Fibroblast of lung (primary cell): ENCODE measurements at regions not wholly inside any gene's neighbourhood (a gene's known extent, or its start where the extent isn't known, plus 50 kb on each side); places are given as distances from the start of the nearest gene placed in this dataset.

ENCODE experiments used
- DNase-seq, 2 donors: peaks; one replicate each; pipeline versions ENCODE4 v3.0.0 to v3.0.0-alpha.2; 2010; ENCODE audit warnings: low read depth in 2 of 2
- H2AFZ ChIP-seq: 2 replicates; pipeline ENCODE4 v1.5.1; 2012; ENCODE audit warnings: low read length, control low read depth, inconsistent platforms
- H3K27ac ChIP-seq: 2 replicates; pipeline ENCODE4 v1.5.1; 2011; ENCODE audit warnings: low read length, control low read depth; ENCODE audit not compliant: insufficient read depth
- H3K27me3 ChIP-seq: 2 replicates; pipeline ENCODE4 v1.5.1; 2011; ENCODE audit warnings: mild to moderate bottlenecking, low read length; ENCODE audit not compliant: control insufficient read depth, insufficient read depth
- H3K36me3 ChIP-seq: 2 replicates; pipeline ENCODE4 v1.5.1; 2011; ENCODE audit warnings: low read length; ENCODE audit not compliant: control insufficient read depth, insufficient read depth
- H3K4me1 ChIP-seq: 2 replicates; pipeline ENCODE4 v1.5.1; 2011; ENCODE audit warnings: low read length; ENCODE audit not compliant: control insufficient read depth, insufficient read depth; ENCODE audit errors: extremely low read depth
- H3K4me2 ChIP-seq: 2 replicates; pipeline ENCODE4 v1.5.1; 2011; ENCODE audit warnings: low read length, control low read depth; ENCODE audit not compliant: insufficient read depth; ENCODE audit errors: extremely low read depth
- H3K4me3 ChIP-seq, 4 experiments: fragments of 200-600 bp in 1 of 4; sonication (generic) in 1 of 4; replicated peaks in 1 of 4; 2 replicates each; pipeline ENCODE4 v1.5.1; 2011 to 2016; ENCODE audit warnings: low read length in 4 of 4, low read depth in 3 of 4, mild to moderate bottlenecking in 3 of 4, control low read depth in 2 of 4, inconsistent platforms in 1 of 4, mixed read lengths in 1 of 4; ENCODE audit not compliant: insufficient read depth in 1 of 4; ENCODE audit errors: control extremely low read depth in 1 of 4
- H3K79me2 ChIP-seq: 2 replicates; pipeline ENCODE4 v1.5.1; 2012; ENCODE audit warnings: mild to moderate bottlenecking, low read length, inconsistent platforms; ENCODE audit not compliant: control insufficient read depth, insufficient read depth
- H3K9ac ChIP-seq: 2 replicates; pipeline ENCODE4 v1.5.1; 2011; ENCODE audit warnings: mild to moderate bottlenecking, low read length, control low read depth; ENCODE audit not compliant: insufficient read depth
- H3K9me3 ChIP-seq: 2 replicates; pipeline ENCODE4 v1.5.1; 2012; ENCODE audit warnings: low read depth, low read length; ENCODE audit not compliant: control insufficient read depth, insufficient read depth
- H4K20me1 ChIP-seq: 2 replicates; pipeline ENCODE4 v1.5.1; 2011; ENCODE audit warnings: low read length; ENCODE audit not compliant: control insufficient read depth, insufficient read depth; ENCODE audit errors: extremely low read depth
- CTCF ChIP-seq, 2 donors: IDR thresholded peaks in 1 of 2; conservative IDR thresholded peaks in 1 of 2; 1 replicate in 1 of 2; 2 replicates in 1 of 2; pipeline ENCODE4 v1.5.1; 2011 to 2012; ENCODE audit warnings: low read length in 2 of 2, control low read depth in 1 of 2, inconsistent platforms in 1 of 2, low read depth in 1 of 2, mild to moderate bottlenecking in 1 of 2
- EZH2 ChIP-seq: IDR thresholded peaks from 2 replicates; pipeline ENCODE4 v1.5.1; 2012; ENCODE audit warnings: low read length, control low read depth, mild to moderate bottlenecking; ENCODE audit errors: missing control alignments

DNA sequence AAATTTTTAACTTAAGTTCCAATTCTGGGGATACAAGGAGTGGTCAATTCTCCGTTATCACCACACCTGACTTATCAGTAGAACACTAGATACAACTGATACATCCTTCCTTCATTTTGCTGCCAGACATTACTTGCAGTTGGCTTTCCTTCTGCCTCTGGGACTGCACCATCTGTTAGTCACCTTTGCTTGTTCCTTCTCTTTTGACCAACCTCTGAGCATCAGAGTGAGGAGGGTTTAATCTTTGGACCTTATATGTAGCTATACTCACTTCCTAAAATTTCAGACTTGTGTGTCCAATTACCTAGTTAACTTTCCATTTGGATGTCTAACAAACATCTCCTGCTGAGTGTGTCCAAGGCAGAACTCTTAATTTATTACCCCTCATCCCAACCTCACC, 330.7 kb downstream of the PTTG2 start:
- Histone ChIP-seq H3K4me2 (no peak overlapping the region), H3K4me1 (no peaks in the 10 kb centered on the region), H3K27ac (no peak overlapping the region), H3K9me3 (no peaks in the 10 kb centered on the region), H4K20me1 (no peaks in the 10 kb centered on the region), H3K4me3 (no peak overlapping the region), H3K27me3 (no peaks in the 10 kb centered on the region), H3K79me2 (no peaks in the 10 kb centered on the region), H3K9ac (no peak overlapping the region), H2AFZ (no peak overlapping the region), H3K36me3 (no peaks in the 10 kb centered on the region)
- no peak for DNase-seq
- TF ChIP-seq CTCF (conservative IDR thresholded peaks at IDR 0.05 in 1 of 2, IDR thresholded peaks at IDR 0.05 in 1 of 2; ENCODE audit: low read depth in 1 of 2, low read length in 2 of 2): no peak
- TF ChIP-seq EZH2: no peak

DNA sequence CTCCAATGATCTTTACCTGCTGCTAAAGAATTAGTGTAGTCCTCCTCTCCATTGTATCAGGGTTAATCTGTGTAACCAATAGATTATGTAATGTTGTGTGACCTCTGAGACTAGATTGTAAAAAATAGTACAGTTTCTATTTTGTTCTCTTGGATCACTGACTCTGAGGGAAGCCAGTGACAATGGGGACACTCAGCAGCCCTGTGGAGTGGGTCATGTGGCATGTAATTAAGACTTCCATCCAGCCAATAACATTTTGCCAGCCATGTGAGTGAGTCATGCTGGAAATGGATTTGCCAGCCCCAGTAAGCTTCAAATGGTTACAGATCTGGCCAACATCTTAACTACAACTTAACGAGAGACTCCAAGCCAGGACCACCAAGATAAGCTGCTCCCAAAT, 332.3 kb downstream of the PTTG2 start:
- H3K4me1 ChIP-seq: no peaks in the 10 kb centered on the region
- H3K79me2 ChIP-seq: no peaks in the 10 kb centered on the region
- H3K4me2 ChIP-seq: no peak overlapping the region
- H2AFZ ChIP-seq: no peak overlapping the region
- no peak overlapping the region for H3K9ac ChIP-seq
- H3K4me3 ChIP-seq: no peak overlapping the region
- H3K36me3 ChIP-seq: no peaks in the 10 kb centered on the region
- H4K20me1 ChIP-seq: no peaks in the 10 kb centered on the region
- no peaks in the 10 kb centered on the region for H3K9me3 ChIP-seq
- DNase-seq: no peak
- H3K27ac ChIP-seq: no peak overlapping the region
- TF ChIP-seq EZH2 (no peak), CTCF (conservative IDR thresholded peaks at IDR 0.05 in 1 of 2, IDR thresholded peaks at IDR 0.05 in 1 of 2; ENCODE audit: low read depth in 1 of 2, low read length in 2 of 2) (no peak)
- no peaks in the 10 kb centered on the region for H3K27me3 ChIP-seq

DNA sequence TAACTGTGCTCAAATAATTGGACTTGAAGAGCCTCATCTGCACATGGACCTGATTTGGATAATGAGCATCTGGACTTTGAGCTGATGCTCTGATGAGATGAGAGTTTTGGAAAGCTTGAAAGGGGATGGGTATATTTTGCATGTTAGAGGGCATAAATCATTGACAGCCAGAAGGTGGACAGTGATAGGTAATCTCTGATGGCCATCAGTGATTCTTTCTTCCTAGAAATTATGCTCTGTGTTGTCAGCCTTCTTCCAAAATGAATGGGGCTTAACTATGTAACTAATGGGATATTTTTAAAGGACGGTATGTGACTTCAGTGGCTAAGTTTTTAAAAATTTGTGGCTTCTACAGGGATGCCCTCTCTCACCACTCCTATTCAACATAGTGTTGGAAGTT, 334.0 kb downstream of the PTTG2 start:
- Histone ChIP-seq H3K27ac (no peak overlapping the region), H3K9me3 (no peaks in the 10 kb centered on the region), H3K79me2 (no peaks in the 10 kb centered on the region), H3K4me3 (no peak overlapping the region), H2AFZ (no peak overlapping the region), H4K20me1 (no peaks in the 10 kb centered on the region), H3K36me3 (no peaks in the 10 kb centered on the region), H3K4me2 (no peak overlapping the region), H3K9ac (no peak overlapping the region), H3K27me3 (no peaks in the 10 kb centered on the region), H3K4me1 (no peaks in the 10 kb centered on the region)
- no peak for DNase-seq
- no peak for TF ChIP-seq CTCF (conservative IDR thresholded peaks at IDR 0.05 in 1 of 2, IDR thresholded peaks at IDR 0.05 in 1 of 2; ENCODE audit: low read depth in 1 of 2, low read length in 2 of 2)
- TF ChIP-seq EZH2: no peak
